ENCODE measurements at regions not wholly inside any gene's neighbourhood (a gene's known extent, or its start where the extent isn't known, plus 50 kb on each side); places are given as distances from the start of the nearest gene placed in this dataset.
"Not testable (repeated sequence)": the region's sequence is repeated elsewhere in the genome, so short reads cannot be mapped to it uniquely, and the experiment has no call there.

DNA sequence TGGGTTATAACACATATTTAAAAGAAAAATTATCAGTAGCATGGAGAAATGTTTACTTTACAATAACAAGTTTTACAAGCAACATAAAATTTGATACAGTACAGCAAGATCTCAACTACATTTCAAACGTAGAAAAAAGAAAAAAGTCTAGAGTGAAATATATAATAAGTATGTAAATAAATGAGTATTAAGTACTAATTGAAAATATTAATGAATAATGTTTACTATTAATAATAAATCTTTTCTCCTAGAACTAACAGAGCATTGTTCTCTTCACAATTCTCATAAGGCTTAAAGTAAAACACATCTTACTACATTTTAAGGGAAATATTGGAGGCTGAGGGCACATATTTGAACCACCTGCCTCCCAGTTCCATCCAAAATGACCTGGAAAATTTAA lies 72.1 kb downstream of the TMEM212 start:
- DNase-seq: no peak

GRCh38 chr3:171916888-171917287 lies 73.7 kb downstream of the TMEM212 start:
- DNase-seq: no peak

GRCh38 chr3:171922629-171923028 lies 79.5 kb downstream of the TMEM212 start:
- not testable (repeated sequence) for DNase-seq

DNA sequence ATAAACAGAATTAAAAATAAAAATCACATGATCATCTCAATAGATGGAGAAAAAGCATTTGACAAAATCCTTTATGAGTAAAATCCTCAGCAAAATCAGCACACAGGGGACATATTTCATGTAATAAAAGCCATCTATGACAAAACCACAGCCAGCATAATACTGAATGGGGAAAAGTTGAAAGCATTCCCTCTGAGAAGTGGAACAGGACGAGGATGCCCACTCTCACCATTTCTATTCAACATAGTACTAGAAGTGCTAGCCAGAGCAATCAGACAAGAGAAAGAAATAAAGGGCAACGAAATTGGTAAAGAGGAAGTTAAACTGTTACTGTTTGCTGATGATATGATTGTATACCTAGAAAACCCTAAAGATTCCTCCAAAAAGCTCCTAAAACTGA lies 80.5 kb downstream of the TMEM212 start:
- DNase-seq: not testable (repeated sequence)

DNA sequence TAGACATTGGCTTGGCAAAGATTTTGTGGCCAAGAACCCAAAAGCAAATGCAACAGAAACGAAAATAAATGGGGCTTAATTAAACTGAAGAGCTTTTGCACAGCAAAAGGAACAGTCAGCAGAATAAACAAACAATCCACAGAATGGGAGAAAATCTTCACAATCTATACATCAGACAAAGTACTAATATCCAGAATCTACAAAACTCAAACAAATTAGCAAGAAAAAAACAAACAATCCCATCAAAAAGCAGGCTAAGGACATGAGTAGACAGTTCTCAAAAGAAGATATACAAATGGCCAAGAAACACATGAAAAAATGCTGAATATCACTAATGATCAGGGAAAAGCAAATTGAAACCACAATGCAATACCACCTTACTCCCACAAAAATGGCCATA lies 81.7 kb downstream of the TMEM212 start:
- not testable (repeated sequence) for DNase-seq

GRCh38 chr3:171932153-171932611 lies 89.0 kb downstream of the TMEM212 start:
- no peak for DNase-seq

GRCh38 chr3:171933441-171933840 lies 90.3 kb downstream of the TMEM212 start:
- no peak for DNase-seq

- no peak for DNase-seq
These were observed 92.3 kb downstream of the TMEM212 start for GRCh38 chr3:171935261-171936123.

DNA sequence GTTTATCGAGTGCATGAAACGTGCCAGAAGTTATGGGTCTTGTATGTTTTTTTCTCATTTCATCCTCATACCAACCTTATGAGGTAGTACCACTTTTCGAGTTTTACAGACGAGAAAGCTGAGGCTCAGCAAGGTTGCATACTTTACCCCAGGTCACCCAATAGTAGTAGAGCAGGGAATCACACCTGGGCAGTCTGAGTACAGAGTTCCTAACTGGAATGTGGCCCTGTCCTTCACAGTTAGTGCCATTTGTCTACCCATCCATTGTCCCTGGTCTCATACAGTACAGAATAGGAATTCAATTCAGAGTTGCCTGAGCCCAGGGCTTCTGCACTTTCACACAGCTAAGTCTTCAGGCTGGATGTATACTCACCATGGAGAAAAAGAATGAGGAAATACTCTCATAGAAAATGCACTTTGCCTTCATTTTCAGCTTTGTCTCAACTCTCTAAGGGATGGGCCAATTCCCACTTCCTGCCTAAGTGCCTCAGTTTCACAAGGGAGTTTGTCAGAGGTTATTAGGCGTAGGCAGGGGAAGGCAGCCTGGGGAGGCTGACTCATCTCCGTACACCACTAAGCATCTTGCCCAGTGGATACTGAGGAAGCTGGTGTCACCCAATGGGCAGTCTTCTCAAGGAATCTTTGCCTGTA lies 93.2 kb downstream of the TMEM212 start:
- DNase-seq: no peak

- DNase-seq: no peak
These were observed 96.4 kb downstream of the TMEM212 start for GRCh38 chr3:171939578-171939977.

- DNase-seq: no peak
These were observed 97.1 kb downstream of the TMEM212 start for GRCh38 chr3:171940151-171940649.

DNA sequence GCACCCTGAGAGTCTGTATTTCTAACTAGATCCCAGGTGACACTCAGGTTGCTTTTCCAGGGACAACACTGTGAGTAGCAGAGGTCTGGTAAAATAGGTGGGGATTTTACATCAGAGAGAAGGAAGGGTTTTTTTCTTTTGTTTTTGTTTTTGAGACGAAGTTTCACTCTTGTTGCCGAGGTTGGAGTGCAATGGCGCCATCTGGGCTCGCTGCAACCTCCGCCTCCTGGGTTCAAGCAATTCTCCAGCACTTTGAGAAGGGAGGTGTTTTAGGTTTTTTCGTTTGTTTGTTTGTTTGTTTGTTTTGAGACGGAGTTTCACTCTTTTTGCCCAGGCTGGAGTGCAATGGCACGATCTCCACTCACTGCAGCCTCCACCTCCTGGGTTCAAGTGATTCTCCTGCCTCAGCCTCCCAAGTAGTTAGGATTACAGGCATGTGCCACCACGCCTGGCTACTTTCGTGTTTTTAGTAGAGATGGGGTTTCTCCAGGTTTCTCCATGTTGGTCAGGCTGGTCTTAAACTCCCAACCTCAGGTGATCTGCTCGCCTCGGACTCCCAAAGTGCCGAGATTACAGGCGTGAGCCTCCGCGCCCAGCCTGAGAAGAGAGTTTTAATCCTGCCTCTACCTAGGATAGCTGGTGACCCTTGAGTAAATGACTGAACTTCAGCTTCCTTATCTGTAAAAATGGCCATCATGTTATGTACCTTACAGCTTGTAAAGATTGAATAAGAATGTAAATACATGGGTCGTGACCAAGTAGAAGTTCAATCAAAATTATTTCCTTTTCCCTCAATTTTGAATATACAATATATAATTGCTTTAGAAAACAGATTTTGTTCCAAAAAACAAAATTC lies 95.9 kb upstream of the FNDC3B start:
- no peak for DNase-seq

GRCh38 chr3:171944118-171945016 lies 95.0 kb upstream of the FNDC3B start:
- no peak for DNase-seq

DNA sequence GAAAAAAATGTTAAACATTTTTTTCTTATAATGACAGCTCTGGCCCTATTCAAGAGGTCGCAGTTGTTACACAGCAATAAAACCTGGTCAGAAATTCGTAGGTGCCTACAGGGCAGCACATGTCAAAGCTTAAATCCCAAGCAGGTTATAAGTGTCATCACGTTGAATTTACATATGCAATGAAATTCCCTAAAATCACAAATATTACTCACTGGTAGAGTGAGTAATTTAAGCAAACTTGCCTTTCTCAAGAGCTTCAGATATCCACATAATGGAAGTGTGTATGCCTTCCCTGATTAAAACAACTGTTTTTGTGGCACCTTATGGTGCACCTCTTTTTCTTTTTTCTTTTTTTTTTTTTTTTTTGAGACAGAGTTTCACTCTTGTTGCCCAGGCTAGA lies 90.7 kb upstream of the FNDC3B start:
- no peak for DNase-seq

- no peak for DNase-seq
These were observed 89.8 kb upstream of the FNDC3B start for GRCh38 chr3:171949554-171949953.

DNA sequence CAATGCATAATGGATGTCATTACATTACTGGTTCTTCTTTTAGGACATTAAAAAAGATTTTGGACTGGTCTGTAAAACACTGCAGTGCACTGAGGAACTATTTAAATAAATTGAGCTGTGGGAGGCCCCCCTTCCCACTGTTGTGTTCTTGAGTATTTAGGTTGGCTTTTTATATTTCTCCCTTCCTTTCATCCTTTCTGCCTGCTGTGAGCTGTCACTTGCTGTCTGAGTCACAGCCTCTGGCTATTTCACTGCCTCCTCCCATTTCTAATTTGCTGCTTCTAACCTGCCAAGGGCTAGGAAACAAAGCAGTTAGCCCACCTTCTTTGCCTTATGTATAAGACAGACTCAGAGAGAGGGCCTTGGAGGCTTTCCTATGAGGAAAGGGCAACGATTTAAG lies 89.0 kb upstream of the FNDC3B start:
- DNase-seq: no peak

GRCh38 chr3:171951597-171951996 lies 87.8 kb upstream of the FNDC3B start:
- no peak for DNase-seq

GRCh38 chr3:171953301-171954022 lies 85.9 kb upstream of the FNDC3B start:
- peak; percentile 22 for DNase-seq

DNA sequence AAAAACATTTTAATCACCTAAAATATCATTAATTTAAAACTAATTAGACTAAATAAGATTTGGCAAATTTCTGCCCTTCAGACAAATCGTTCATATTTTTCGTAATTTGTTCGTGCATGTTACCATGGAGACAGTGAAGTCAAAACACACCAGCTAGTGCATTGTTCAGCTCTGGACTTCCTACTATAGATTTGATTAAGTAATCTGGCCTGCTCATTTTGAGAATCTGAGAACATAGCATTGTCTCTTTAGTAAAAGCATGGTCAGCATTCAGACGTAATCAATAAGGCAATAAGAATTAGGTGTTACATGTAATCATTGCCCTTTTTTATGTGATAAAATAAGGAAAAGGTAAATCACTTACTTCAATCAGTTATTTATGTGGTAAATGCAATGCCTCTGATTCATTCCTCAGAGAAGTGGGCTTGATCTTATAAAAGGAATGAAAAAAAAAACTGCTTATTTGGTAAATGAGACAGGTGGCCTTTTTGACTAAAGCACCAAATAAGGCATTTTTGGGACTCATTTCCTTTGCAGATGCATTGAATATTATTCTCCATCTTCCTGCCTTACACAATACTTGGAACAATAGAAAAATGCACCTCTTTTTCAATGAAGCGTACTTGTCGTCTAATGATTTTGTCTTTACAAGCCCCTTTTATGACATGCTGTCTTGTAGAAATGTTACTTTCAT lies 84.5 kb upstream of the FNDC3B start:
- DNase-seq: no peak

DNA sequence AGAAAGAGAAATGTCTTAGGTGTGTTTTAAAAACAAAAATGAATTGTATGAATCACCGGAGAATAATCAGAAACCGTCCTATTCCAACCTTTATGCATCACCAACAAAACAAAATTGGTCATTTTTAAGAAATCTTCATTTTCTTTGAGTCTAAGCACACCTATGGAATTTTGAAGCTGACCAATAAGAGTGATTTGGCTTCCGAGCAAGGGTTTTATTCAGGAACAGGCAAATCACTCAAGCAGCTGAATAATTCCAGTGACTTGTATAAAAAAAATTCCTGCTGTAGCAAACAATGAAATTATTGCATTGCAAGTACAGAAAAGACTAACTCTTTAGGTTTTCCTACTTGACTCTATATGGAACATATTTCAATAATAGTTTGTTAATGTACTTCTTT lies 83.8 kb upstream of the FNDC3B start:
- DNase-seq: no peak
